ENCODE measurements at regions not wholly inside any gene's neighbourhood (a gene's known extent, or its start where the extent isn't known, plus 50 kb on each side); places are given as distances from the start of the nearest gene placed in this dataset.
"Not testable (repeated sequence)": the region's sequence is repeated elsewhere in the genome, so short reads cannot be mapped to it uniquely, and the experiment has no call there.

GRCh38 chr5:163961230-163961629, 455.8 kb downstream of the MAT2B start:
- FAIRE-seq, result not testable (repeated sequence)

- FAIRE-seq, result no peak
These were observed 458.5 kb downstream of the MAT2B start for GRCh38 chr5:163963881-163964280.

GRCh38 chr5:163964671-163965070, 459.3 kb downstream of the MAT2B start:
- no peak for FAIRE-seq

GRCh38 chr5:163967268-163967667, 461.8 kb downstream of the MAT2B start:
- no peak for FAIRE-seq

- no peak for FAIRE-seq
These were observed 463.2 kb downstream of the MAT2B start for GRCh38 chr5:163968651-163969050.

- no peak for FAIRE-seq
These were observed 471.3 kb downstream of the MAT2B start for GRCh38 chr5:163976696-163977095.

GRCh38 chr5:163978897-163979296, 473.5 kb downstream of the MAT2B start:
- FAIRE-seq, result no peak

GRCh38 chr5:163988566-163988965, 483.1 kb downstream of the MAT2B start:
- no peak for FAIRE-seq

GRCh38 chr5:163993126-163993525, 487.7 kb downstream of the MAT2B start:
- no peak for FAIRE-seq

GRCh38 chr5:163995206-163995605, 489.8 kb downstream of the MAT2B start:
- FAIRE-seq, result no peak

- FAIRE-seq, result no peak
These were observed 492.5 kb downstream of the MAT2B start for GRCh38 chr5:163997965-163998364.

GRCh38 chr5:164000241-164000640, 494.8 kb downstream of the MAT2B start:
- FAIRE-seq, result no peak

GRCh38 chr5:164000819-164001218, 495.4 kb downstream of the MAT2B start:
- FAIRE-seq, result no peak

- FAIRE-seq, result no peak
These were observed 496.8 kb downstream of the MAT2B start for GRCh38 chr5:164002214-164002613.

GRCh38 chr5:164002628-164003027, 497.2 kb downstream of the MAT2B start:
- FAIRE-seq, result no peak

- no peak for FAIRE-seq
These were observed 499.7 kb downstream of the MAT2B start for GRCh38 chr5:164005071-164005470.

GRCh38 chr5:164007064-164007463, 501.6 kb downstream of the MAT2B start:
- FAIRE-seq, result no peak

- FAIRE-seq, result no peak
These were observed 504.2 kb downstream of the MAT2B start for GRCh38 chr5:164009621-164010020.

GRCh38 chr5:164010900-164011299, 505.5 kb downstream of the MAT2B start:
- FAIRE-seq, result no peak

GRCh38 chr5:164012371-164012770, 507.0 kb downstream of the MAT2B start:
- no peak for FAIRE-seq

- peak; percentile 76 for FAIRE-seq
These were observed 507.8 kb downstream of the MAT2B start for GRCh38 chr5:164013077-164013670.

- no peak for FAIRE-seq
These were observed 514.7 kb downstream of the MAT2B start for GRCh38 chr5:164020116-164020515.

GRCh38 chr5:164027738-164028137, 522.3 kb downstream of the MAT2B start:
- FAIRE-seq, result no peak

GRCh38 chr5:164038128-164038783, 532.8 kb downstream of the MAT2B start:
- FAIRE-seq, result no peak

GRCh38 chr5:164041105-164041504, 535.7 kb downstream of the MAT2B start:
- FAIRE-seq, result no peak
